Left ventricle myocardium inferior (tissue), 1 donor: ENCODE measurements at regions not wholly inside any gene's neighbourhood (a gene's known extent, or its start where the extent isn't known, plus 50 kb on each side); places are given as distances from the start of the nearest gene placed in this dataset.

Experiments used
- DNase-seq: peaks from one replicate; pipeline ENCODE4 v3.0.0-alpha.2; 2020
- H3K27ac ChIP-seq: fragments of 200-600 bp; replicated peaks from 2 replicates; pipeline ENCODE4 v1.8.0; 2021
- H3K27me3 ChIP-seq: fragments of 200-600 bp; 2 replicates; pipeline ENCODE4 v1.8.0; 2021; ENCODE audit warnings: low read depth
- H3K36me3 ChIP-seq: fragments of 200-600 bp; 2 replicates; pipeline ENCODE4 v1.8.0; 2021
- H3K4me1 ChIP-seq: fragments of 200-600 bp; 2 replicates; pipeline ENCODE4 v1.8.0; 2021
- H3K4me3 ChIP-seq: fragments of 200-600 bp; 2 replicates; pipeline ENCODE4 v1.8.0; 2021; ENCODE audit warnings: mild to moderate bottlenecking, moderate library complexity
- H3K9me3 ChIP-seq: fragments of 200-600 bp; replicated peaks from 2 replicates; pipeline ENCODE4 v1.8.0; 2021
- intact Hi-C: fragments of 100-400 bp; cut with micrococcal nuclease; formaldehyde crosslinking; loops from one replicate; pipeline ENCODE4 v1.11.0; 2022
- TF ChIP-seq, protein P1 (sequence below): fragments of 200-600 bp; IDR thresholded peaks from 2 replicates; pipeline ENCODE4 v1.8.0; 2021; ENCODE audit warnings: antibody characterized with exemption, mild to moderate bottlenecking, borderline replicate concordance
- donor health status: DM: no; HTN: yes; CAD: no; lungs with severe emphysema.

DNA sequence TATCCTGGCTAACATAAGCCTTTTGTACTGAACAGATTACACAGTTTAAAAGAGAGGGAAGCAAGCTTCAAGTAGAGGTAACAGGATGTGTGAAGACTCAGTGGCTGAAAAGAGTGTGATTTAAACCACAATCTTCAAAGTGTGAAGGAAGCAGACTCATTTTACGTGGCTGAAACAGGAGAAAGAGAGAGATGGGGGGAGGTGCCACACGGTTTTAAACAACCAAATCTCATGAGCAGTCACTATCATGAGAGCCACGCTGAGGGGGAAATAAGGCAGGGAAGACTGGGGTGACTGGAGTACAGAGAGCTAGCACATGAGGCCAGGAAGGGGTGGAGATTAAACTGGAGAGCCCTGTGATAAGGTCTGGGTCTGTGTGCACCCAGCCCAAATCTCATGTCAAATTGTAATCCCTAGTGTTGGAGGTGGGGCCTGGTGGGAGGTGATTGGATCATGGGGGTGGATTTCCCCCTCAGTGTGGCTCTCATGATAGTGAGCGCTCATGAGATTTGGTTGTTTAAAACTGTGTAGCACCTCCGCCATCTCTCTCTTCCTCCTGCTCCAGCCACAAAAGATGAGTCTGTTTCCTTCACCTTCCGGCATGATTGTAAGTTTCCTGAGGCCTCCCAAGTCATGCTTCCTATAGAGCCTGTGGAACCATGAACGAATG, 318.6 kb upstream of the CD180 start:
- H3K4me3 ChIP-seq, result no peak overlapping the region
- no peaks in the 10 kb centered on the region for H3K9me3 ChIP-seq
- no peak overlapping the region for H3K27ac ChIP-seq
- TF ChIP-seq, protein P1, sequence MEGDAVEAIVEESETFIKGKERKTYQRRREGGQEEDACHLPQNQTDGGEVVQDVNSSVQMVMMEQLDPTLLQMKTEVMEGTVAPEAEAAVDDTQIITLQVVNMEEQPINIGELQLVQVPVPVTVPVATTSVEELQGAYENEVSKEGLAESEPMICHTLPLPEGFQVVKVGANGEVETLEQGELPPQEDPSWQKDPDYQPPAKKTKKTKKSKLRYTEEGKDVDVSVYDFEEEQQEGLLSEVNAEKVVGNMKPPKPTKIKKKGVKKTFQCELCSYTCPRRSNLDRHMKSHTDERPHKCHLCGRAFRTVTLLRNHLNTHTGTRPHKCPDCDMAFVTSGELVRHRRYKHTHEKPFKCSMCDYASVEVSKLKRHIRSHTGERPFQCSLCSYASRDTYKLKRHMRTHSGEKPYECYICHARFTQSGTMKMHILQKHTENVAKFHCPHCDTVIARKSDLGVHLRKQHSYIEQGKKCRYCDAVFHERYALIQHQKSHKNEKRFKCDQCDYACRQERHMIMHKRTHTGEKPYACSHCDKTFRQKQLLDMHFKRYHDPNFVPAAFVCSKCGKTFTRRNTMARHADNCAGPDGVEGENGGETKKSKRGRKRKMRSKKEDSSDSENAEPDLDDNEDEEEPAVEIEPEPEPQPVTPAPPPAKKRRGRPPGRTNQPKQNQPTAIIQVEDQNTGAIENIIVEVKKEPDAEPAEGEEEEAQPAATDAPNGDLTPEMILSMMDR, result no peak
- peaks cover 7% of the 10 kb centered on the region for H3K4me1 ChIP-seq
- no peak for DNase-seq
- H3K36me3 ChIP-seq, result no peaks in the 10 kb centered on the region
- no peaks in the 10 kb centered on the region for H3K27me3 ChIP-seq
- intact Hi-C loops, result no loop called here

DNA sequence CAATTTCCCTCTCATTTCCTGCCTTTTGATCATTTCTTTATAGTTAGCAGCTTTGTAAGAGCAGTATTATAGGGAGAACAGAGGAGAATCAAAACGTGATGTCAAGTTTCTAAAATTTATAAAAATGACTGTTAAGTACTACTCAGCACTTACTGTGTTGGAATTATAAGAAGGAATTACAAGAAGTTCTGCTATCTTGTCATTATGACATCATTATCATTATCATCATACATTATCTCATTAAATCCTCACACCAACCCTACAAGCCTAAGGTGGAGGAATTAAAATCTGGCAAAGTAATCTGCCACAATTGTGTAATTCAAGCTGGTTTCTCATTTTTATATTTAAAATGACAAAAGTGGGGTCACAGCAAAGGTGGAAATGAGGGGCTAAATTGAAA, 316.2 kb upstream of the CD180 start:
- TF ChIP-seq, protein P1, result no peak
- DNase-seq, result no peak
- Histone ChIP-seq H3K4me1 (peaks cover 7% of the 10 kb centered on the region), H3K27me3 (no peaks in the 10 kb centered on the region), H3K4me3 (no peak overlapping the region), H3K9me3 (no peaks in the 10 kb centered on the region), H3K27ac (no peak overlapping the region), H3K36me3 (no peaks in the 10 kb centered on the region)
- intact Hi-C loops, result no loop called here

DNA sequence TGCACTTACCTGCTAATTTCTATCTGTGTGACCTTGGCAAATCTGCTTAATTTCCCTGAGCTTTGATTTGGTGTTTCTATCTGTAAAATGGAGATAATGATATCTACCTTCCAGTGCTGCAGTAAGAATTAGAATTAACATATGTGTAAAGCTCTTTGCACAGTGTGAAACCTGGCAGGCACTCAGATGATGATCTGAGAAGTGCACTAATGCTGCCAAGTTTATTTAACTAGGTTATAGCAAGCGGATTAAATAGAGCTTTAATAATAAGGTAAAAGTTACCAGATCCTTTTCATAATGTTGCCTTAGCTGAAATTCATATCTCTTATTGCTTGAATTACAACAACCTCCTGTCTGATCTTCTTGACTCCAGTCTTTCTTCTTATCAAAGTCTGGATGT, 315.3 kb upstream of the CD180 start:
- Histone ChIP-seq H3K27ac (no peak overlapping the region), H3K9me3 (no peaks in the 10 kb centered on the region), H3K36me3 (no peaks in the 10 kb centered on the region), H3K27me3 (no peaks in the 10 kb centered on the region), H3K4me3 (no peak overlapping the region), H3K4me1 (peaks cover 4% of the 10 kb centered on the region)
- intact Hi-C loops, result no loop called here
- TF ChIP-seq, protein P1, result no peak
- no peak for DNase-seq

DNA sequence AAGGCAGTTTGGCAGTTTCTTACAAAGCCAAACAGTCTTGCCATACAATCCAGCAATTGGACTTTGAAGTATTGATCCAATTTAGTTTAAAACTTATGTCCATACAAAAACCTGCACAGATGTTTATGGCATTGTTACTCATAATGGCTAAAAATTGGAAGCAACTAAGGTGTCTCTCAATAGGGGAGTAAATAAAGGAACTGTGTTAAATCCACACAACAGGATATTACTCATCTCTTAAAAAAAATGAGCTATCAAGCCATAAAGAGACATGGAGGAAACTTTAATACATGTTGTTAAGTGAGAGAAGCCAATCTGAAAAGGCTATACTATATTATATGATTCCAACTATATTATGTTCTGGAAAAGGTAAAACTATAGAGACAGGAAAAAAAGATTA, 313.6 kb upstream of the CD180 start:
- H3K27ac ChIP-seq, result no peak overlapping the region
- intact Hi-C loops, result no loop called here
- no peak for DNase-seq
- H3K36me3 ChIP-seq, result no peaks in the 10 kb centered on the region
- H3K9me3 ChIP-seq, result no peaks in the 10 kb centered on the region
- TF ChIP-seq, protein P1, result no peak
- no peaks in the 10 kb centered on the region for H3K27me3 ChIP-seq
- H3K4me1 ChIP-seq, result no peaks in the 10 kb centered on the region
- H3K4me3 ChIP-seq, result no peak overlapping the region

DNA sequence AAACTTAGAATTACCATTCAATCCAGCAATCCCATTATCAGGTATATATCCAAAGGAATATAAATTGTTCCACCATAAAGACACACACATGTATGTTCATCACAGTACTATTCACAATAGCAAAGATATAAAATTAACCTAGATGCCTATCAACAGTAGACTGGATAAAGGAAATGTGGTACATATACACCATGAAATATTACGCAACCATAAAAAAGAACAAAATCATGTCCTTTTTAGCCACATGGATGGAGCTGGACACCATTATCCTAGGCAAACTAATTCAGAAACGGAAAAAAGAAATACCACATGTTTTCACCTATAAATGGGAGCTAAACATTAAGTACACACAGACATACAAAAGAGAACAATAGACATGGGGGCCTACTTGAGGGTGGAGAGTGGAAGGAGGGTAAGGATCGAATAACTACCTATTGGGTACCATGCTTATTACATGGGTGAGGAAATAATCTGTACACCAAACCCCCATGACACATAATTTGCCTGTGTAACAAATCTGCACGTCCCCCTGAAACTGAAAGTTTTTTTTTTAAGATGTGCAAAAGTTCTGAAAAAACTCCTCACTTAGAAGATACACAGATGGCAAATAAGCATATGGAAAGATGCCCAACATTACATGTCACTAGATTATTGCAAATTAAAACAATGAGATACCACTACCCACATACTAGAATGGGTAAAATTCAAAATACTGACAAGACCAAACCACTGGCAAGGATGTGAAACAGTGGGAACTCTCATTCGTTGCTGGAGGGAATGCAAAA, 313.0 kb upstream of the CD180 start:
- Histone ChIP-seq H3K4me3 (no peak overlapping the region), H3K36me3 (no peaks in the 10 kb centered on the region), H3K27me3 (no peaks in the 10 kb centered on the region), H3K9me3 (no peaks in the 10 kb centered on the region), H3K27ac (no peak overlapping the region), H3K4me1 (no peaks in the 10 kb centered on the region)
- no peak for DNase-seq
- TF ChIP-seq, protein P1, result no peak
- intact Hi-C loops, result no loop called here
